HepG2 (cell line): ENCODE measurements at regions not wholly inside any gene's neighbourhood (a gene's known extent, or its start where the extent isn't known, plus 50 kb on each side); places are given as distances from the start of the nearest gene placed in this dataset.

Source experiments
- ATAC-seq: fragments of 200-7000 bp; cut with Tn5 transposase; 3 replicates; pipeline ENCODE4 v1.9.1; 2020; ENCODE audit warnings: mild to moderate bottlenecking, moderate library complexity
- BruUV-seq: library from RNA; stranded (reverse); fragments of 400-500 nt; replicated peaks from 2 replicates; lab custom pipeline; 2021; lab: Mats Ljungman, UMichigan
- CTCF ChIA-PET: fragments of 300-600 bp; formaldehyde crosslinking; extraction: SDS; loops from one replicate; lab custom pipeline; 2021; ENCODE audit warnings: low total read pairs, inconsistent platforms, low intra/inter-chr PET ratio; lab: Yijun Ruan, JAX
- POLR2A ChIA-PET: fragments of 350-600 bp; sonication (Branson Sonifier 250); formaldehyde crosslinking; loops from one replicate; lab custom pipeline; 2020; ENCODE audit warnings: antibody characterized with exemption, inconsistent platforms; lab: Yijun Ruan, JAX
- DNase-seq: peaks from one replicate; pipeline ENCODE4 v3.0.0-alpha.2; 2015; ENCODE audit warnings: low spot score
- FAIRE-seq: peaks from 3 replicates; lab custom pipeline; 2011; peaks lifted over from hg19 to GRCh38; lab: Jason Lieb, UNC
- H2AFZ ChIP-seq: one replicate; pipeline ENCODE4 v1.6.1; 2011; ENCODE audit warnings: low read length, inconsistent platforms
- H3K27ac ChIP-seq: fragments of 300-600 bp; 3 replicates; pipeline ENCODE4 v1.8.0; 2011; ENCODE audit warnings: mixed run types, mild to moderate bottlenecking, mixed read lengths, low read length, inconsistent platforms; ENCODE audit not compliant: insufficient read depth; ENCODE audit errors: extremely low read length
- H3K27me3 ChIP-seq, 2 experiments: fragments of 200-600 bp in 1 of 2; 2 replicates in 1 of 2; 3 replicates in 1 of 2; pipeline versions ENCODE4 v1.6.0 to v1.8.0; 2011; ENCODE audit warnings: low read length in 2 of 2, mild to moderate bottlenecking in 2 of 2, moderate library complexity in 2 of 2, inconsistent platforms in 1 of 2; ENCODE audit not compliant: insufficient read depth in 2 of 2, control insufficient read depth in 1 of 2
- H3K36me3 ChIP-seq, 2 experiments: fragments of 200-600 bp in 1 of 2; replicated peaks in 1 of 2; 2 replicates in 1 of 2; 3 replicates in 1 of 2; pipeline versions ENCODE4 v1.5.1 to v1.8.0; 2011; ENCODE audit warnings: low read length in 2 of 2, inconsistent platforms in 1 of 2; ENCODE audit not compliant: insufficient read depth in 2 of 2, control insufficient read depth in 1 of 2
- H3K4me1 ChIP-seq: 2 replicates; pipeline ENCODE4 v1.5.1; 2012; ENCODE audit warnings: low read length, inconsistent platforms; ENCODE audit not compliant: insufficient read depth
- H3K4me2 ChIP-seq: 2 replicates; pipeline ENCODE4 v1.6.0; 2011; ENCODE audit warnings: low read depth, low read length, inconsistent platforms
- H3K4me3 ChIP-seq, 3 experiments: fragments of 200-600 bp in 1 of 3; sonication (generic), shearing (Covaris generic) in 1 of 3; replicated peaks in 1 of 3; 2 replicates each; pipeline ENCODE4 v1.5.1; 2011 to 2016; ENCODE audit warnings: low read length in 3 of 3, inconsistent platforms in 2 of 3, low read depth in 2 of 3, mild to moderate bottlenecking in 2 of 3, control low read depth in 1 of 3, mixed read lengths in 1 of 3; ENCODE audit not compliant: insufficient read depth in 1 of 3
- H3K79me2 ChIP-seq: one replicate; pipeline ENCODE4 v1.6.1; 2011; ENCODE audit warnings: low read length, inconsistent platforms; ENCODE audit not compliant: insufficient read depth
- H3K9ac ChIP-seq: 2 replicates; pipeline ENCODE4 v1.6.0; 2011; ENCODE audit warnings: mild to moderate bottlenecking, low read depth, low read length, inconsistent platforms; ENCODE audit not compliant: insufficient read depth
- H3K9me3 ChIP-seq: 2 replicates; pipeline ENCODE4 v1.5.1; 2012; ENCODE audit warnings: mild to moderate bottlenecking, low read length
- H4K20me1 ChIP-seq: 2 replicates; pipeline ENCODE4 v1.6.0; 2011; ENCODE audit warnings: inconsistent platforms, mild to moderate bottlenecking, low read length, moderate library complexity; ENCODE audit not compliant: insufficient read depth
- CCDC6 ChIP-seq: sonication (generic); formaldehyde crosslinking; IDR thresholded peaks from 2 replicates; pipeline ENCODE4 v1.8.1; 2022; ENCODE audit warnings: mild to moderate bottlenecking, missing genetic modification reagents, moderate library complexity
- ESRRA ChIP-seq: sonication (generic); formaldehyde crosslinking; IDR thresholded peaks from 2 replicates; pipeline ENCODE4 v1.5.1; 2020; ENCODE audit warnings: mild to moderate bottlenecking, low read depth, missing genetic modification reagents
- HNF4A ChIP-seq: sonication (generic); formaldehyde crosslinking; IDR thresholded peaks from 2 replicates; pipeline ENCODE4 v1.4.0; 2020; ENCODE audit warnings: missing genetic modification reagents
- HNF4G ChIP-seq, 2 experiments: sonication (generic) in 1 of 2; formaldehyde crosslinking in 1 of 2; IDR thresholded peaks; 2 replicates each; pipeline versions ENCODE4 v1.4.0 to v1.6.1; 2011 to 2020; ENCODE audit warnings: borderline replicate concordance in 2 of 2, low read depth in 2 of 2, mild to moderate bottlenecking in 2 of 2, low read length in 1 of 2, missing genetic modification reagents in 1 of 2, moderate library complexity in 1 of 2
- KAT8 ChIP-seq: IDR thresholded peaks from 2 replicates; pipeline ENCODE4 v1.6.1; 2016; ENCODE audit warnings: missing genetic modification reagents, missing compliant biosample characterization
- RXRB ChIP-seq: IDR thresholded peaks from 2 replicates; pipeline ENCODE4 v1.6.1; 2016; ENCODE audit warnings: borderline replicate concordance, missing genetic modification reagents, missing compliant biosample characterization
- XBP1 ChIP-seq: sonication (generic); formaldehyde crosslinking; IDR thresholded peaks from 2 replicates; pipeline ENCODE4 v1.5.0; 2020; ENCODE audit warnings: missing genetic modification reagents
- ZNF205 ChIP-seq: IDR thresholded peaks from 2 replicates; pipeline ENCODE4 v1.6.1; 2018; ENCODE audit warnings: missing biosample characterization, missing genetic modification reagents
- ZNF564 ChIP-seq: sonication (generic); formaldehyde crosslinking; IDR thresholded peaks from 2 replicates; pipeline ENCODE4 v1.8.1; 2023; ENCODE audit warnings: mild to moderate bottlenecking, missing genetic modification reagents
- ZNF629 ChIP-seq: sonication (generic); formaldehyde crosslinking; conservative IDR thresholded peaks from 2 replicates; pipeline ENCODE4 v1.5.0; 2020; ENCODE audit warnings: missing genetic modification reagents
- ZNF839 ChIP-seq: sonication (generic); formaldehyde crosslinking; IDR thresholded peaks from 2 replicates; pipeline ENCODE4 v1.4.0; 2020; ENCODE audit warnings: missing genetic modification reagents, mild to moderate bottlenecking, borderline replicate concordance
- ZSCAN22 ChIP-seq: sonication (generic); formaldehyde crosslinking; IDR thresholded peaks from 2 replicates; pipeline ENCODE4 v1.4.0; 2020; ENCODE audit warnings: mild to moderate bottlenecking, missing genetic modification reagents
- ZSCAN9 ChIP-seq: IDR thresholded peaks from 2 replicates; pipeline ENCODE4 v1.6.1; 2016; ENCODE audit warnings: borderline replicate concordance
- WGBS: methylation state at CpG from one replicate; pipeline ENCODE4 v1.1.6; 2017; ENCODE audit warnings: low lambda C conversion rate; 5-methylcytosine and 5-hydroxymethylcytosine counted together
- in situ Hi-C: cut with HindIII; loops from 2 replicates; pipeline ENCODE4 v1.10.0; 2017; ENCODE audit warnings: low pct_unique_long_range_greater_than_20kb; ENCODE audit not compliant: extremely low pct_ligation_motif_present
- intact Hi-C: fragments of 100-400 bp; cut with micrococcal nuclease; formaldehyde crosslinking; loops from one replicate; pipeline ENCODE4 v1.10.0; 2022; ENCODE audit not compliant: unreplicated experiment
- TF ChIP-seq, protein P1 (sequence below): sonication (generic); formaldehyde crosslinking; IDR thresholded peaks from 2 replicates; pipeline ENCODE4 v1.5.0; 2020; ENCODE audit warnings: missing genetic modification reagents, mild to moderate bottlenecking, borderline replicate concordance

DNA sequence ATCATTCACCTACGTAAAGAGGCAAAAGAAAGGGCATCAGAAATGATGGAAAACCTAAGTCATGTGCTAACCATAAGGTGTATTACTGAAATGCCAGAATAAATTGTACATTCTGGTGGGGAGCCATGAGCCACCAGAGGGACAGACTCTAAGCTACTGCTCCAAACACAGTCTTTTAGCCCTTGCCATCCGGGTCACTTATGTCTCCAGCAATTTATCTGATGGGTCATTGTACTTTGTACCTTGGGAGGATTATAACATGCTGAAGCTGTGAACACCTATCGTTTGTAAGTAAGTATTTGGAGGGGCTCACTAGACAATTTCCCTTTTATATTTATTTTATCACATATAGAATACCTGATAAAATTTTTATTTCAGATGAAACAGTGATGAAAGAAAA is 495.1 kb downstream of the KIF4B start:
- H2AFZ ChIP-seq = peak overlapping the region; percentile 54
- ATAC-seq = peak; percentile 86
- in situ Hi-C loops = no loop called here
- H3K36me3 ChIP-seq = no peaks in the 10 kb centered on the region
- no peak for FAIRE-seq
- no TSS peak for BruUV-seq
- H3K9ac ChIP-seq = no peak overlapping the region
- no peak overlapping the region for H3K4me2 ChIP-seq
- intact Hi-C loops = loop anchor here (1.0 kb wide), 1 partner anchor 48 kb away; no protein-coding TSS in a partner anchor
- H3K79me2 ChIP-seq = no peaks in the 10 kb centered on the region
- TF ChIP-seq RXRB (CRISPR knock-in tag) = peak; percentile 45; the same call in 1 of the 2 replicates
- no peak for TF ChIP-seq ZSCAN9 (CRISPR knock-in tag)
- no peak for TF ChIP-seq ZNF205
- no peak for TF ChIP-seq ZNF629
- TF ChIP-seq ZNF839 (CRISPR knock-in tag) = no peak
- TF ChIP-seq KAT8 (CRISPR knock-in tag) = no peak
- no peak for TF ChIP-seq ZSCAN22
- no peak for TF ChIP-seq XBP1 (CRISPR knock-in tag)
- no peak for TF ChIP-seq ZNF564 (CRISPR knock-in tag)
- TF ChIP-seq ESRRA = no peak
- TF ChIP-seq HNF4G (IDR thresholded peaks at IDR 0.05; ENCODE audit: borderline replicate concordance, low read depth, low read length) = peak; percentile 31; the same call in 1 of the 2 replicates
- no peak for TF ChIP-seq HNF4G (CRISPR knock-in tag; IDR thresholded peaks at IDR 0.05; ENCODE audit: borderline replicate concordance, low read depth)
- peak; percentile 70 for TF ChIP-seq HNF4A
- TF ChIP-seq CCDC6 (CRISPR knock-in tag) = no peak
- TF ChIP-seq, protein P1, sequence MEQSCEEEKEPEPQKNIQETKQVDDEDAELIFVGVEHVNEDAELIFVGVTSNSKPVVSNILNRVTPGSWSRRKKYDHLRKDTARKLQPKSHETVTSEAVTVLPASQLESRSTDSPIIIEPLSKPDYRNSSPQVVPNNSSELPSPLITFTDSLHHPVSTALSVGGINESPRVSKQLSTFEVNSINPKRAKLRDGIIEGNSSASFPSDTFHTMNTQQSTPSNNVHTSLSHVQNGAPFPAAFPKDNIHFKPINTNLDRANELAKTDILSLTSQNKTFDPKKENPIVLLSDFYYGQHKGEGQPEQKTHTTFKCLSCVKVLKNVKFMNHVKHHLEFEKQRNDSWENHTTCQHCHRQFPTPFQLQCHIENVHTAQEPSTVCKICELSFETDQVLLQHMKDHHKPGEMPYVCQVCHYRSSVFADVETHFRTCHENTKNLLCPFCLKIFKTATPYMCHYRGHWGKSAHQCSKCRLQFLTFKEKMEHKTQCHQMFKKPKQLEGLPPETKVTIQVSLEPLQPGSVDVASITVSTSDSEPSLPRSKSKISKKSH (CRISPR knock-in tag) = no peak
- ChIA-PET CTCF (no interaction called here), POLR2A (no interaction called here)
- H3K27ac ChIP-seq = no peak overlapping the region
- H3K4me1 ChIP-seq = peaks cover 33% of the 10 kb centered on the region
- 28% methylated on average over 3 of the region's 3 CpGs for WGBS
- H4K20me1 ChIP-seq = no peaks in the 10 kb centered on the region
- H3K9me3 ChIP-seq = no peaks in the 10 kb centered on the region
- no peaks in the 10 kb centered on the region for H3K27me3 ChIP-seq
- peak; percentile 48 for DNase-seq
- no peak overlapping the region for H3K4me3 ChIP-seq
